Loucy (cell line): ENCODE measurements at regions not wholly inside any gene's neighbourhood (a gene's known extent, or its start where the extent isn't known, plus 50 kb on each side); places are given as distances from the start of the nearest gene placed in this dataset.

ENCODE experiments used
- H2AFZ ChIP-seq: fragments of 200-600 bp; sonication (generic); 2 replicates; pipeline ENCODE4 v1.6.0; 2016; ENCODE audit warnings: antibody characterized with exemption, mild to moderate bottlenecking, low read length, moderate library complexity
- H3F3A ChIP-seq: fragments of 200-600 bp; 2 replicates; pipeline ENCODE4 v1.6.0; 2016; ENCODE audit warnings: antibody characterized with exemption, low read depth, mild to moderate bottlenecking
- H3K27me3 ChIP-seq: fragments of 200-600 bp; sonication (generic); 2 replicates; pipeline ENCODE4 v1.6.1; 2014; ENCODE audit warnings: low read length, mild to moderate bottlenecking; ENCODE audit not compliant: insufficient read depth, poor library complexity, severe bottlenecking
- H3K36me3 ChIP-seq: fragments of 200-600 bp; sonication (generic); 2 replicates; pipeline ENCODE4 v1.6.1; 2016; ENCODE audit warnings: low read length; ENCODE audit not compliant: insufficient read depth
- H3K4me1 ChIP-seq: fragments of 200-600 bp; sonication (generic); 2 replicates; pipeline ENCODE4 v1.5.1; 2014; ENCODE audit warnings: low read length, mild to moderate bottlenecking; ENCODE audit not compliant: insufficient read depth, poor library complexity, severe bottlenecking
- H3K4me2 ChIP-seq: fragments of 200-600 bp; sonication (generic); 2 replicates; pipeline ENCODE4 v1.6.0; 2014; ENCODE audit warnings: antibody characterized with exemption, low read length, low read depth, mild to moderate bottlenecking; ENCODE audit not compliant: poor library complexity, severe bottlenecking
- H3K4me3 ChIP-seq: fragments of 200-600 bp; sonication (generic); 2 replicates; pipeline ENCODE4 v1.5.1; 2014; ENCODE audit warnings: low read length, mild to moderate bottlenecking, mixed read lengths; ENCODE audit not compliant: poor library complexity, severe bottlenecking
- H3K79me2 ChIP-seq: fragments of 200-600 bp; sonication (generic); 2 replicates; pipeline ENCODE4 v1.6.1; 2014; ENCODE audit warnings: low read length; ENCODE audit not compliant: insufficient read depth
- H3K9ac ChIP-seq: fragments of 200-600 bp; sonication (generic); 2 replicates; pipeline ENCODE4 v1.6.0; 2014; ENCODE audit warnings: mild to moderate bottlenecking, low read depth, low read length, moderate library complexity; ENCODE audit not compliant: poor library complexity, severe bottlenecking
- H3K9me2 ChIP-seq: fragments of 200-600 bp; sonication (generic); replicated peaks from 2 replicates; pipeline ENCODE4 v1.6.1; 2016; ENCODE audit warnings: low read depth, low read length, mixed read lengths
- H3K9me3 ChIP-seq: fragments of 200-600 bp; sonication (generic); 2 replicates; pipeline ENCODE4 v1.6.1; 2014; ENCODE audit warnings: mild to moderate bottlenecking, antibody characterized with exemption, low read length, low read depth; ENCODE audit not compliant: insufficient read depth
- H4K20me1 ChIP-seq: fragments of 200-600 bp; sonication (generic); 2 replicates; pipeline ENCODE4 v1.6.0; 2014; ENCODE audit warnings: antibody characterized with exemption, low read length, mild to moderate bottlenecking; ENCODE audit not compliant: insufficient read depth, poor library complexity, severe bottlenecking
- CTCF ChIP-seq: fragments of 200-600 bp; sonication (generic); conservative IDR thresholded peaks from 2 replicates; pipeline ENCODE4 v1.5.1; 2014; ENCODE audit warnings: mild to moderate bottlenecking, antibody characterized with exemption, low read length
- EZH2phosphoT487 ChIP-seq: fragments of 200-600 bp; IDR thresholded peaks from 2 replicates; pipeline ENCODE4 v1.6.1; 2018; ENCODE audit warnings: antibody characterized with exemption, mild to moderate bottlenecking, moderate library complexity, borderline replicate concordance

- no peaks in the 10 kb centered on the region for H3K36me3 ChIP-seq
- no peak overlapping the region for H3K4me3 ChIP-seq
- no peaks in the 10 kb centered on the region for H3K4me1 ChIP-seq
- H2AFZ ChIP-seq: no peak overlapping the region
- H3K4me2 ChIP-seq: no peak overlapping the region
- H3K9me3 ChIP-seq: no peaks in the 10 kb centered on the region
- H3K9me2 ChIP-seq: no peaks in the 10 kb centered on the region
- H3K79me2 ChIP-seq: no peaks in the 10 kb centered on the region
- TF ChIP-seq CTCF (no peak), EZH2phosphoT487 (no peak)
- no peaks in the 10 kb centered on the region for H3F3A ChIP-seq
- H3K9ac ChIP-seq: no peak overlapping the region
- H3K27me3 ChIP-seq: no peaks in the 10 kb centered on the region
- H4K20me1 ChIP-seq: no peaks in the 10 kb centered on the region
Observed at GRCh38 chr3:88991496-88991895, 115.9 kb upstream of the EPHA3 start.

GRCh38 chr3:88996691-88997090, 110.7 kb upstream of the EPHA3 start:
- no peaks in the 10 kb centered on the region for H3K4me1 ChIP-seq
- H3K9ac ChIP-seq: no peak overlapping the region
- H3K4me3 ChIP-seq: no peak overlapping the region
- H3K79me2 ChIP-seq: no peaks in the 10 kb centered on the region
- H3K27me3 ChIP-seq: no peaks in the 10 kb centered on the region
- H3K4me2 ChIP-seq: no peak overlapping the region
- H3K9me2 ChIP-seq: no peaks in the 10 kb centered on the region
- H3F3A ChIP-seq: no peaks in the 10 kb centered on the region
- no peak overlapping the region for H2AFZ ChIP-seq
- H4K20me1 ChIP-seq: no peaks in the 10 kb centered on the region
- TF ChIP-seq EZH2phosphoT487: no peak
- TF ChIP-seq CTCF: no peak
- no peaks in the 10 kb centered on the region for H3K36me3 ChIP-seq
- H3K9me3 ChIP-seq: no peaks in the 10 kb centered on the region

GRCh38 chr3:88997260-88997659, 110.2 kb upstream of the EPHA3 start:
- H3K4me1 ChIP-seq: no peaks in the 10 kb centered on the region
- H3K36me3 ChIP-seq: no peaks in the 10 kb centered on the region
- H2AFZ ChIP-seq: no peak overlapping the region
- H3K4me2 ChIP-seq: no peak overlapping the region
- H3K9ac ChIP-seq: no peak overlapping the region
- no peaks in the 10 kb centered on the region for H3K79me2 ChIP-seq
- no peaks in the 10 kb centered on the region for H3K27me3 ChIP-seq
- H3K9me2 ChIP-seq: no peaks in the 10 kb centered on the region
- H3F3A ChIP-seq: no peaks in the 10 kb centered on the region
- no peak overlapping the region for H3K4me3 ChIP-seq
- no peaks in the 10 kb centered on the region for H3K9me3 ChIP-seq
- no peak for TF ChIP-seq EZH2phosphoT487
- no peak for TF ChIP-seq CTCF
- H4K20me1 ChIP-seq: no peaks in the 10 kb centered on the region
